ENCODE measurements at regions not wholly inside any gene's neighbourhood (a gene's known extent, or its start where the extent isn't known, plus 50 kb on each side); places are given as distances from the start of the nearest gene placed in this dataset.

- no peak for DNase-seq
- Histone ChIP-seq H3K27ac (no peak overlapping the region), H3K4me2 (no peak overlapping the region), H3K27me3 (ENCODE audit: insufficient read depth, low read depth) (no peaks in the 10 kb centered on the region), H3K4me3 (no peak overlapping the region), H3K9me2 (ENCODE audit: insufficient read depth) (no peaks in the 10 kb centered on the region), H2AFZ (no peak overlapping the region), H4K20me1 (ENCODE audit: insufficient read depth) (no peaks in the 10 kb centered on the region), H3K36me3 (ENCODE audit: low read depth) (no peaks in the 10 kb centered on the region), H3K9me3 (ENCODE audit: insufficient read depth, low read depth) (no peaks in the 10 kb centered on the region), H3F3A (ENCODE audit: insufficient read depth, low read depth) (no peaks in the 10 kb centered on the region), H3K4me1 (replicated peaks; ENCODE audit: insufficient read depth) (no peaks in the 10 kb centered on the region), H3K79me2 (ENCODE audit: low read depth) (no peaks in the 10 kb centered on the region)
- intact Hi-C loops (cut with micrococcal nuclease; ENCODE audit: unreplicated experiment) = no loop called here
- BruUV-seq (replicated peaks) = no TSS peak
- POLR2A ChIA-PET (ENCODE audit: unreplicated experiment) = interaction anchor here (0.7 kb wide), 1 partner anchor 1972 kb away, joined by 4 read pairs; no protein-coding TSS in a partner anchor
- TF ChIP-seq EZH2 (IDR thresholded peaks at IDR 0.05; ENCODE audit: low read depth) (no peak), CTCF (conservative IDR thresholded peaks at IDR 0.05) (no peak)
- CTCF ChIA-PET = no interaction called here
These were observed 149.0 kb downstream of the ATP6V1G3 start for GRCh38 chr1:198391393-198392020.

- Histone ChIP-seq H2AFZ (no peak overlapping the region), H3K4me3 (no peak overlapping the region), H3K36me3 (ENCODE audit: low read depth) (no peaks in the 10 kb centered on the region), H3F3A (ENCODE audit: insufficient read depth, low read depth) (no peaks in the 10 kb centered on the region), H3K27ac (no peak overlapping the region), H3K4me1 (replicated peaks; ENCODE audit: insufficient read depth) (no peaks in the 10 kb centered on the region), H3K79me2 (ENCODE audit: low read depth) (no peaks in the 10 kb centered on the region), H3K9me2 (ENCODE audit: insufficient read depth) (no peaks in the 10 kb centered on the region), H4K20me1 (ENCODE audit: insufficient read depth) (no peaks in the 10 kb centered on the region), H3K9me3 (ENCODE audit: insufficient read depth, low read depth) (no peaks in the 10 kb centered on the region), H3K4me2 (no peak overlapping the region), H3K27me3 (ENCODE audit: insufficient read depth, low read depth) (no peaks in the 10 kb centered on the region)
- ChIA-PET CTCF (no interaction called here), POLR2A (ENCODE audit: unreplicated experiment) (no interaction called here)
- no TSS peak for BruUV-seq (replicated peaks)
- no peak for DNase-seq
- intact Hi-C loops (cut with micrococcal nuclease; ENCODE audit: unreplicated experiment) = no loop called here
- no peak for TF ChIP-seq CTCF (conservative IDR thresholded peaks at IDR 0.05)
- TF ChIP-seq EZH2 (IDR thresholded peaks at IDR 0.05; ENCODE audit: low read depth) = no peak
These were observed 152.9 kb downstream of the ATP6V1G3 start for GRCh38 chr1:198387587-198387986.

DNA sequence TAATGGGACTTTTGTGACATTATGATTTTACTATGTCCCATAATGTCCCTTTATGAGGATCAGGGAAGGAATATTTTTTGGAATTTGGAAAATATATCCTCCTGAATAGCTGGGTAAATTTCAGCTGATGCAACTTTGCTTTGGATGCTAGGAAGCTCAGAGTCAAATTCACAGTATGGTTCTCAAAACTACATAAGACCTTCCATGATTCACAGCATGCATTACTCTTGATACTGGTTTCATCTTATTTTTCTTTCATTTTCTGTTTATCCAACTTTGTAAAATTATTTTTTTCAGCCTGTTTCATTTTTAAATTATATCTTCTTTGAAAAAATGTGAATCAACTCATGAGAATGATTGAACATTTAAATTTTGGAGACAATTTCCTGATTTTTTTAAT, 160.2 kb downstream of the ATP6V1G3 start:
- Histone ChIP-seq H4K20me1 (ENCODE audit: insufficient read depth) (no peaks in the 10 kb centered on the region), H3K27ac (no peak overlapping the region), H3K4me1 (replicated peaks; ENCODE audit: insufficient read depth) (no peaks in the 10 kb centered on the region), H3K9me3 (ENCODE audit: insufficient read depth, low read depth) (0 out of 2 replicates have a peak, but pooled peaks cover 5% of the 10 kb centered on the region), H2AFZ (no peak overlapping the region), H3K9me2 (ENCODE audit: insufficient read depth) (no peaks in the 10 kb centered on the region), H3K36me3 (ENCODE audit: low read depth) (no peaks in the 10 kb centered on the region), H3K27me3 (ENCODE audit: insufficient read depth, low read depth) (no peaks in the 10 kb centered on the region), H3F3A (ENCODE audit: insufficient read depth, low read depth) (no peaks in the 10 kb centered on the region), H3K79me2 (ENCODE audit: low read depth) (no peaks in the 10 kb centered on the region), H3K4me2 (no peak overlapping the region), H3K4me3 (no peak overlapping the region)
- ChIA-PET POLR2A (ENCODE audit: unreplicated experiment) (no interaction called here), CTCF (no interaction called here)
- DNase-seq = no peak
- no TSS peak for BruUV-seq (replicated peaks)
- TF ChIP-seq CTCF (conservative IDR thresholded peaks at IDR 0.05) (no peak), EZH2 (IDR thresholded peaks at IDR 0.05; ENCODE audit: low read depth) (no peak)
- intact Hi-C loops (cut with micrococcal nuclease; ENCODE audit: unreplicated experiment) = no loop called here
